H1 (cell line): ENCODE measurements at regions not wholly inside any gene's neighbourhood (a gene's known extent, or its start where the extent isn't known, plus 50 kb on each side); places are given as distances from the start of the nearest gene placed in this dataset.

ENCODE experiments used
- CTCF ChIA-PET: fragments of 300-600 bp; sonication (Branson Sonifier 250); formaldehyde crosslinking; loops from one replicate; lab custom pipeline; 2021; ENCODE audit not compliant: partially characterized antibody; lab: Charles Lee
- POLR2A ChIA-PET: fragments of 300-600 bp; sonication (Branson Sonifier 250); formaldehyde crosslinking; loops from one replicate; lab custom pipeline; 2021; ENCODE audit warnings: inconsistent platforms; ENCODE audit not compliant: partially characterized antibody; lab: Charles Lee
- DNase-seq, 2 experiments: peaks; one replicate each; pipeline versions ENCODE4 v3.0.0 to v3.0.0-alpha.2; 2010 to 2022; ENCODE audit warnings: low spot score in 2 of 2, low read depth in 1 of 2, mixed read lengths in 1 of 2
- FAIRE-seq: peaks from 2 replicates; lab custom pipeline; 2011; peaks lifted over from hg19 to GRCh38; lab: Jason Lieb, UNC
- H2AFZ ChIP-seq: 2 replicates; pipeline ENCODE4 v1.8.1; 2012; ENCODE audit warnings: low read length, inconsistent platforms
- H2AK5ac ChIP-seq: 2 replicates; pipeline ENCODE4 v1.6.1; 2013; ENCODE audit warnings: low read depth, low read length
- H2BK120ac ChIP-seq: replicated peaks from 2 replicates; pipeline ENCODE3; 2013; ENCODE audit warnings: low read depth, low read length, inconsistent platforms
- H2BK12ac ChIP-seq: 2 replicates; pipeline ENCODE4 v1.6.1; 2013; ENCODE audit warnings: low read depth, low read length
- H2BK15ac ChIP-seq: 2 replicates; pipeline ENCODE4 v1.6.1; 2013; ENCODE audit warnings: low read length
- H2BK20ac ChIP-seq: 2 replicates; pipeline ENCODE4 v1.6.1; 2013; ENCODE audit warnings: low read length
- H2BK5ac ChIP-seq: 2 replicates; pipeline ENCODE4 v1.6.1; 2013; ENCODE audit warnings: low read depth, low read length
- H3K14ac ChIP-seq: 2 replicates; pipeline ENCODE4 v1.6.1; 2013; ENCODE audit warnings: inconsistent platforms; ENCODE audit not compliant: insufficient read length
- H3K18ac ChIP-seq: 2 replicates; pipeline ENCODE4 v1.6.1; 2013; ENCODE audit warnings: low read length; ENCODE audit errors: extremely low read depth
- H3K23ac ChIP-seq: 2 replicates; pipeline ENCODE4 v1.6.1; 2013; ENCODE audit warnings: inconsistent platforms; ENCODE audit not compliant: insufficient read length
- H3K23me2 ChIP-seq: 2 replicates; pipeline ENCODE4 v1.6.1; 2013; ENCODE audit warnings: low read depth, low read length
- H3K27ac ChIP-seq: 2 replicates; pipeline ENCODE4 v1.6.1; 2011; ENCODE audit warnings: low read depth, low read length, inconsistent platforms
- H3K27me3 ChIP-seq, 4 experiments: replicated peaks in 1 of 4; 1 replicate in 1 of 4; 2 replicates in 3 of 4; pipeline versions ENCODE4 v1.6.1 to v1.8.1; 2011 to 2013; ENCODE audit warnings: low read length in 3 of 4, mild to moderate bottlenecking in 3 of 4, inconsistent platforms in 2 of 4, mixed read lengths in 2 of 4, moderate library complexity in 1 of 4; ENCODE audit not compliant: control insufficient read depth in 3 of 4, insufficient read depth in 3 of 4; ENCODE audit errors: extremely low read depth in 1 of 4
- H3K36me3 ChIP-seq, 4 experiments: 2 replicates each; pipeline versions ENCODE4 v1.6.1 to v1.8.1; 2011 to 2013; ENCODE audit warnings: mild to moderate bottlenecking in 4 of 4, low read length in 3 of 4, moderate library complexity in 2 of 4, control low read depth in 1 of 4, inconsistent platforms in 1 of 4; ENCODE audit not compliant: insufficient read depth in 4 of 4, control insufficient read depth in 2 of 4
- H3K4ac ChIP-seq: replicated peaks from 2 replicates; pipeline ENCODE3; 2013; ENCODE audit warnings: low read length, low read depth, mixed read lengths, inconsistent platforms; ENCODE audit not compliant: insufficient read length
- H3K4me1 ChIP-seq, 4 experiments: replicated peaks in 1 of 4; 1 replicate in 1 of 4; 2 replicates in 3 of 4; pipeline versions ENCODE4 v1.6.1 to v1.8.1; 2011 to 2013; ENCODE audit warnings: low read length in 3 of 4, inconsistent platforms in 2 of 4, mixed read lengths in 1 of 4; ENCODE audit not compliant: insufficient read depth in 4 of 4, control insufficient read depth in 3 of 4
- H3K4me2 ChIP-seq, 2 experiments: 2 replicates each; pipeline versions ENCODE4 v1.6.1 to v1.8.1; 2011 to 2013; ENCODE audit warnings: low read depth in 2 of 2, low read length in 2 of 2, control low read depth in 1 of 2, inconsistent platforms in 1 of 2, mild to moderate bottlenecking in 1 of 2; ENCODE audit not compliant: insufficient read depth in 1 of 2
- H3K4me3 ChIP-seq, 4 experiments: fragments of 200-600, 300-600 bp in 1 of 4; sonication (generic), shearing (Covaris generic), sonication (Bioruptor Twin) in 1 of 4; 2 replicates each; pipeline versions ENCODE4 v1.5.1 to v1.8.1; 2011 to 2016; ENCODE audit warnings: low read length in 4 of 4, low read depth in 3 of 4, control low read depth in 2 of 4, inconsistent platforms in 2 of 4, mild to moderate bottlenecking in 2 of 4, mixed read lengths in 1 of 4, moderate library complexity in 1 of 4; ENCODE audit not compliant: insufficient read depth in 2 of 4; ENCODE audit errors: extremely low read depth in 1 of 4
- H3K56ac ChIP-seq: replicated peaks from 2 replicates; pipeline ENCODE3; 2013; ENCODE audit warnings: low read depth, mild to moderate bottlenecking, mixed read lengths, low read length, inconsistent platforms; ENCODE audit not compliant: insufficient read length
- H3K79me1 ChIP-seq: 2 replicates; pipeline ENCODE4 v1.6.1; 2013; ENCODE audit warnings: low read depth, low read length, control low read depth
- H3K79me2 ChIP-seq, 2 experiments: 2 replicates each; pipeline versions ENCODE4 v1.6.1 to v1.8.1; 2012 to 2013; ENCODE audit warnings: low read length in 2 of 2, mild to moderate bottlenecking in 2 of 2, inconsistent platforms in 1 of 2; ENCODE audit not compliant: insufficient read depth in 2 of 2, control insufficient read depth in 1 of 2
- H3K9ac ChIP-seq, 4 experiments: replicated peaks in 1 of 4; 1 replicate in 1 of 4; 2 replicates in 3 of 4; pipeline versions ENCODE4 v1.6.1 to v1.8.1; 2011 to 2013; ENCODE audit warnings: low read depth in 3 of 4, low read length in 3 of 4, control low read depth in 2 of 4, mild to moderate bottlenecking in 2 of 4, moderate library complexity in 2 of 4, inconsistent platforms in 1 of 4; ENCODE audit errors: extremely low read depth in 1 of 4
- H3K9me3 ChIP-seq, 2 experiments: 2 replicates each; pipeline versions ENCODE4 v1.6.1 to v1.8.1; 2012 to 2013; ENCODE audit warnings: mild to moderate bottlenecking in 2 of 2, moderate library complexity in 2 of 2, control low read depth in 1 of 2, inconsistent platforms in 1 of 2, low read depth in 1 of 2, low read length in 1 of 2, mixed read lengths in 1 of 2; ENCODE audit not compliant: insufficient read depth in 2 of 2
- H4K20me1 ChIP-seq, 2 experiments: replicated peaks in 1 of 2; 2 replicates each; pipeline versions ENCODE3 to v1.8.1; 2011 to 2013; ENCODE audit warnings: inconsistent platforms in 2 of 2, low read length in 2 of 2, mild to moderate bottlenecking in 1 of 2; ENCODE audit not compliant: insufficient read depth in 2 of 2, control insufficient read depth in 1 of 2
- H4K5ac ChIP-seq: 2 replicates; pipeline ENCODE4 v1.6.1; 2013; ENCODE audit warnings: low read length, low read depth, mixed read lengths, inconsistent platforms; ENCODE audit not compliant: insufficient read length
- H4K8ac ChIP-seq: 2 replicates; pipeline ENCODE4 v1.8.0; 2013; ENCODE audit warnings: mild to moderate bottlenecking, moderate library complexity, low read length, inconsistent platforms; ENCODE audit not compliant: insufficient read depth; ENCODE audit errors: extremely low read depth
- H4K91ac ChIP-seq: replicated peaks from 2 replicates; pipeline ENCODE3; 2013; ENCODE audit warnings: low read length, mixed read lengths, inconsistent platforms; ENCODE audit not compliant: insufficient read length
- ATF2 ChIP-seq: IDR thresholded peaks from 2 replicates; pipeline ENCODE4 v1.6.1; 2012; ENCODE audit warnings: low read length, inconsistent platforms
- CHD1 ChIP-seq: IDR thresholded peaks from 2 replicates; pipeline ENCODE4 v1.6.1; 2012; ENCODE audit warnings: low read depth, low read length, improper control_type of control experiment
- CREB1 ChIP-seq: IDR thresholded peaks from 2 replicates; pipeline ENCODE4 v1.6.1; 2012; ENCODE audit warnings: inconsistent platforms
- CTBP2 ChIP-seq: IDR thresholded peaks from 2 replicates; pipeline ENCODE4 v1.7.0; 2011; ENCODE audit warnings: borderline replicate concordance, mild to moderate bottlenecking, moderate library complexity, mixed read lengths, low read length; ENCODE audit not compliant: insufficient read depth, insufficient read length
- EP300 ChIP-seq, 2 experiments: IDR thresholded peaks; 1 replicate in 1 of 2; 2 replicates in 1 of 2; pipeline ENCODE4 v1.6.1; 2011 to 2012; ENCODE audit warnings: low read depth in 2 of 2, low read length in 2 of 2, mild to moderate bottlenecking in 2 of 2, borderline replicate concordance in 1 of 2, inconsistent platforms in 1 of 2, moderate library complexity in 1 of 2
- EZH2 ChIP-seq: fragments of 200-600 bp; sonication (generic); IDR thresholded peaks from 2 replicates; pipeline ENCODE4 v1.7.1; 2012; ENCODE audit warnings: low read depth, mild to moderate bottlenecking, moderate library complexity, low read length, inconsistent platforms; ENCODE audit not compliant: severe bottlenecking
- HDAC2 ChIP-seq, 2 experiments: fragments of 300-600 bp in 1 of 2; sonication (generic) in 1 of 2; IDR thresholded peaks; 2 replicates each; pipeline ENCODE4 v1.6.1; 2011 to 2012; ENCODE audit warnings: low read depth in 2 of 2, low read length in 2 of 2, mild to moderate bottlenecking in 2 of 2, moderate library complexity in 2 of 2, borderline replicate concordance in 1 of 2, inconsistent platforms in 1 of 2
- KDM5A ChIP-seq: fragments of 200-600 bp; IDR thresholded peaks from 2 replicates; pipeline ENCODE4 v1.7.1; 2012; ENCODE audit warnings: mild to moderate bottlenecking, low read length, inconsistent platforms, mixed read lengths
- NANOG ChIP-seq: IDR thresholded peaks from 2 replicates; pipeline ENCODE4 v1.6.1; 2011; ENCODE audit warnings: low read length, low read depth, mild to moderate bottlenecking, inconsistent platforms; ENCODE audit not compliant: insufficient read depth, poor library complexity, severe bottlenecking
- NRF1 ChIP-seq: IDR thresholded peaks from 2 replicates; pipeline ENCODE4 v1.6.1; 2011; ENCODE audit warnings: mild to moderate bottlenecking, low read depth, low read length, improper control_type of control experiment
- WGBS, 2 experiments: shearing (Covaris generic) in 1 of 2; methylation state at CpG; one replicate each; pipeline versions ENCODE4 v1.1.6 to v1.1.7; 2013 to 2015; ENCODE audit warnings: low lambda C conversion rate in 2 of 2, mixed read lengths in 2 of 2, inconsistent platforms in 1 of 2, low coverage in 1 of 2, missing lambda C conversion rate in 1 of 2; ENCODE audit not compliant: insufficient replicate concordance in 2 of 2, insufficient coverage in 1 of 2, insufficient read length in 1 of 2; ENCODE audit errors: extremely low coverage in 1 of 2, missing lambda C conversion rate in 1 of 2; 5-methylcytosine and 5-hydroxymethylcytosine counted together

GRCh38 chr18:2425426-2426317, 145.6 kb downstream of the METTL4 start:
- Histone ChIP-seq H3K23ac (no peak overlapping the region), H3K18ac (no peak overlapping the region), H2BK5ac (no peak overlapping the region), H3K79me2 (no peaks in the 10 kb centered on the region), H3K4me2 (no peak overlapping the region), H3K36me3 (no peaks in the 10 kb centered on the region), H3K4me3 (no peak overlapping the region), H4K91ac (no peak overlapping the region), H2BK120ac (no peak overlapping the region), H3K79me1 (no peaks in the 10 kb centered on the region), H3K27me3 (no peaks in the 10 kb centered on the region), H2AFZ (no peak overlapping the region), H3K56ac (no peak overlapping the region), H3K4me1 (0 out of 7 replicates have a peak, but pooled peaks cover 0 to 5% (median 1%) of the 10 kb centered on the region in 4 experiments), H4K20me1 (no peaks in the 10 kb centered on the region), H3K14ac (no peak overlapping the region), H2AK5ac (no peak overlapping the region), H4K8ac (no peak overlapping the region), H2BK20ac (no peak overlapping the region), H3K23me2 (no peaks in the 10 kb centered on the region), H3K9me3 (peaks cover 0 to 3% of the 10 kb centered on the region in 2 experiments; a peak in 1 of 4 replicates), H3K27ac (no peak overlapping the region), H2BK15ac (no peak overlapping the region), H2BK12ac (no peak overlapping the region), H3K9ac (no peak overlapping the region), H4K5ac (no peak overlapping the region), H3K4ac (no peak overlapping the region)
- DNase-seq (no peak), FAIRE-seq (no peak)
- POLR2A ChIA-PET = no interaction called here
- WGBS, 2 experiments = 95% methylated on average over 4 of the region's 4 CpGs; no CpG with 5 or more reads in 1 of the 2 experiments
- CTCF ChIA-PET = no interaction called here
- TF ChIP-seq KDM5A = no peak
- no peak for TF ChIP-seq CTBP2
- TF ChIP-seq EZH2 = no peak
- no peak for TF ChIP-seq HDAC2 (IDR thresholded peaks at IDR 0.05; ENCODE audit: borderline replicate concordance in 1 of 2, low read depth in 2 of 2, low read length in 2 of 2)
- no peak for TF ChIP-seq NANOG
- no peak for TF ChIP-seq ATF2
- no peak for TF ChIP-seq NRF1
- no peak for TF ChIP-seq CHD1
- TF ChIP-seq EP300 (IDR thresholded peaks at IDR 0.05; ENCODE audit: borderline replicate concordance in 1 of 2, low read depth in 2 of 2, low read length in 2 of 2) = no peak
- no peak for TF ChIP-seq CREB1
